ES-I3 (cell line): ENCODE measurements at regions not wholly inside any gene's neighbourhood (a gene's known extent, or its start where the extent isn't known, plus 50 kb on each side); places are given as distances from the start of the nearest gene placed in this dataset.
"Not testable (repeated sequence)": the region's sequence is repeated elsewhere in the genome, so short reads cannot be mapped to it uniquely, and the experiment has no call there.

Source experiments
- H3K36me3 ChIP-seq: 2 replicates; pipeline ENCODE4 v1.6.1; 2013; ENCODE audit warnings: mild to moderate bottlenecking, low read length, control low read depth, moderate library complexity; ENCODE audit not compliant: insufficient read depth
- H3K4me1 ChIP-seq: 2 replicates; pipeline ENCODE4 v1.6.1; 2013; ENCODE audit warnings: mild to moderate bottlenecking, control low read depth, low read length; ENCODE audit not compliant: insufficient read depth
- H3K9ac ChIP-seq: 2 replicates; pipeline ENCODE4 v1.6.1; 2013; ENCODE audit warnings: low read depth, mild to moderate bottlenecking, low read length, moderate library complexity
- H3K9me3 ChIP-seq: 2 replicates; pipeline ENCODE4 v1.6.1; 2013; ENCODE audit warnings: mild to moderate bottlenecking, low read length, moderate library complexity; ENCODE audit not compliant: control insufficient read depth, insufficient read depth

DNA sequence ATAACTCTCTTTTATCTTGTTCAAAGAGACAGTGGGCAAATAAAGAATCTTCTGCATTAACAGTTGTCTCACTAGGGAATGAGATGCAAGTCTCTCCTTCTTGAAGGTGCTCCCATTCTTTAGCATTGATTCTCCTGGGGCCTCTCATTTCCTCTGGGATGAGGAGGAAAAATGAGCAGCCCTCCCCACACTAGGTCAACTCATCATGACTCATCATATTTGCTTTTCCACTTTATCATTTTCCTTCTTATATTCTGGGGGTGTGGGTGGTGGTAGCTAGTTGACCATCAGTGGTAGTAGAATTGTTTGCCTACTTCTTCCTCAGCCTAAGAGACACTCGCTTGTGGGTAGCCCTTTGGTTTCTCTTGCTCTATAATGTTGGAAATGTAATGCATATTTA is 182.0 kb upstream of the C1orf87 start:
- Histone ChIP-seq H3K9me3 (no peaks in the 10 kb centered on the region; the same call in 1 of the 2 replicates), H3K9ac (no peak overlapping the region), H3K4me1 (no peaks in the 10 kb centered on the region), H3K36me3 (no peaks in the 10 kb centered on the region)

DNA sequence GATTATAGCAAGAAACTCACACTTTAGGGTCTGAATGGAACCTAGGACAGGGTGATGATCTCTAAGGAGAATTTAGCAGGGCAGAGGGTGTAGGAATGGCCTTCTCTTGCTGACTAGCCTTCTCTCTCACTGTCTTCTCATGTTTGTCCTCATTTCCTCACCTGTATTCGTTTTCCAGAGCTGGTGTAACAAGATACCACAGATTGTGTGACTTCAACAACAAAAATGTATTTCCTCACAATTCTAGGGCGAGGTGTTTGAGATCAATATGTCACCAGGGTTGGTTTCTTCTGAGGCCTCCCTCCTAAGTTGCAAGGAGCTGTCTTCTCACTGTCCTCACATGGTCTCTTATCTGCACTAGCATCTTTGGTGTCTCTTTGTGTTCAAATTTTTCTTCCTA is 177.9 kb upstream of the C1orf87 start:
- Histone ChIP-seq H3K9ac (no peak overlapping the region), H3K9me3 (no peaks in the 10 kb centered on the region; the same call in 1 of the 2 replicates)

DNA sequence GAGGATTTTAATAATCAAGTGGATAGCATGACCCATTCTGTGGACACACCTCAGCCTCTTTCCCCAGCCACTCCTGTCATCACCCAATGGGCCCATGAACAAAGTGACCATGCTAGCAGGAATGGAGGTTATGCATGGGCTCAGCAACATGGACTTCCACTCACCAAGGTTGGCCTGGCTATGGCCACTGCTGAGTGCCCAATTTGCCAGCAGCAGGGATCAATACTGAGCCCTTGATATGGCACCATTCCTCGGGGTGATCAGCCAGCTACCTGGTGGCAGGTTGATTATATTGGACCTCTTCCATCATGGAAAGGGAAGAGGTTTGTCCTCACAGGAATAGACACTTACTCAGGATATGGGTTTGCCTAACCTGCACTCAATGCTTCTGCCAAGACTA is 173.9 kb upstream of the C1orf87 start:
- not testable (repeated sequence) for H3K9me3 ChIP-seq, H3K36me3 ChIP-seq, H3K9ac ChIP-seq, H3K4me1 ChIP-seq

More for the DNA sequence above, 177.9 kb upstream of the C1orf87 start:
- Histone ChIP-seq H3K36me3 (no peaks in the 10 kb centered on the region), H3K4me1 (no peaks in the 10 kb centered on the region)

GRCh38 chr1:60245324-60245723 is 171.8 kb upstream of the C1orf87 start:
- Histone ChIP-seq H3K36me3 (no peaks in the 10 kb centered on the region), H3K9ac (no peak overlapping the region), H3K4me1 (no peaks in the 10 kb centered on the region), H3K9me3 (no peaks in the 10 kb centered on the region)

DNA sequence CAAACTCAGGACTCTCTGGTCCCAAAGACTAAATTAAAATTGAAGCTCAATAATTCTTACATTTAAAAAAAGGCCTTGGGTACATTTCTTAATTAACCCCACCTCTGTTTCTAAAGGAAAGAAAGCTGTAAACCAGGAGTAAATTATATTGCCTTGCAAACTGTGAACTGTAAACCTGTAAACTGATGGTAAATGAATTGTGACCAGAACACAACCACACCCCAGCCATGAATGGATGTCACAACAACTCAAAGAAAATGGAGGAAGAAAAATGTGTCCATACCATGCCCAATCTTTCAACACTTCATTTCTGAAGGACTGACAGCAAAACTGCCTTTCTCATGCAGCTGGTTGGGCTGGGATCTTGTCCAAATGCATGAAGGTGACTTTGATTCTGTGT is 171.3 kb upstream of the C1orf87 start:
- Histone ChIP-seq H3K36me3 (no peaks in the 10 kb centered on the region), H3K4me1 (no peaks in the 10 kb centered on the region), H3K9me3 (no peaks in the 10 kb centered on the region), H3K9ac (no peak overlapping the region)

DNA sequence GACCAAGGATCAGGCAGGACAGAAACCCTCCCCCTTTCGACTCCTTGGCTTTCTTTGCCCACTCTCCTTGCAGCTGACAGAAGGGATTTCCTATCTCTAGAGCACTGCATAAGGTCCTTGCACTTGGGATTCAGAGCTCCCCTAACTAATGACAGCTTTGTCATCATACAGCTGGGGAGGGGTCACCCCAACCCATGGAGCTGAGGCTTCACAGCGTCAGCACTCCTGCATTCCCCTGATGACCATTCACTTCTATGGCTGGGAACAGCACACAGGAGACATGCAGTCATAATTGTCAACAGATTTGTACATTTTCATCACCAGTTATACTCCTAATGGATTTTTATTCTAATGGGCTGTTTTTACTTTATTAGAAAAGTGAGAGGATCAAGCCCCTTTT is 161.7 kb upstream of the C1orf87 start:
- no peaks in the 10 kb centered on the region for H3K4me1 ChIP-seq
- no peak overlapping the region for H3K9ac ChIP-seq
- no peaks in the 10 kb centered on the region for H3K36me3 ChIP-seq
- H3K9me3 ChIP-seq, result no peaks in the 10 kb centered on the region

DNA sequence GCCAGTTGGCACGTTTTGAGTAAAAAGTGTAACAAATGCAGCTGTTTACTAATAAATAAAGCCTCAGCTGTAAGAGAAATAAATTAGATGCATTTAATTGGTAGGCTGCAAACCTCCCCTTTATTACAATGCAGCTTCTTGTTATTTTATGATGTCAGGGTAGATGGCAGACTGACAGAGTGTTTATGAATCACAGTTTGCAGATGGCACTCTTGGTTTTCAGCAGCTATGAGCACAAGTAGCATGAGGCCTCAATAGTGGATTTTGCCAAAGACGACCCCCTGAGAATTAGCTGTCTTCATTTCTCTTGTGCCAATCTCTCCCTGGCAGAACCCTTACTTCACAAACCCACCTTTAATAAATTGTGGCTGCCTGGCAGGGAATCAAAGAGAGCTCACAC is 161.2 kb upstream of the C1orf87 start:
- Histone ChIP-seq H3K36me3 (no peaks in the 10 kb centered on the region), H3K4me1 (no peaks in the 10 kb centered on the region), H3K9me3 (no peaks in the 10 kb centered on the region), H3K9ac (no peak overlapping the region)

DNA sequence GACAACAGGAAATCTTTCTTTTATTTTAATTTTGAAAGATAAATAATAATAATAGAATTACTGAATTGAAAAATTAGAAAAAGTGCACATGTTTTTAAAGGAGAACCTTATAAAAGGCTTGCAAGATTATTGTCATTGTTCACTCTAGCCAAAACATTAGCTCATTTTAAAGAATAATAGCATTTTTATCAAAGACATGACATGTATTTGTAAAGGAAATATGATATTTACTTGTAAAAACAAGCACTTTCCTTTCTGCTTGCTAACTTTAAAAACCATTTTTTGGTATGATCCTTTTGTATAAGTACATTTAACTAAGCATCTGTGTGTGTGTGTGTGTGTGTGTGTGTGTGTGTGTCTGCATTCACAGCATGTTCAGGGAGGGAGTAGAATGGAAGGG is 156.3 kb upstream of the C1orf87 start:
- Histone ChIP-seq H3K36me3 (no peaks in the 10 kb centered on the region), H3K9me3 (no peaks in the 10 kb centered on the region), H3K9ac (no peak overlapping the region), H3K4me1 (no peaks in the 10 kb centered on the region)

DNA sequence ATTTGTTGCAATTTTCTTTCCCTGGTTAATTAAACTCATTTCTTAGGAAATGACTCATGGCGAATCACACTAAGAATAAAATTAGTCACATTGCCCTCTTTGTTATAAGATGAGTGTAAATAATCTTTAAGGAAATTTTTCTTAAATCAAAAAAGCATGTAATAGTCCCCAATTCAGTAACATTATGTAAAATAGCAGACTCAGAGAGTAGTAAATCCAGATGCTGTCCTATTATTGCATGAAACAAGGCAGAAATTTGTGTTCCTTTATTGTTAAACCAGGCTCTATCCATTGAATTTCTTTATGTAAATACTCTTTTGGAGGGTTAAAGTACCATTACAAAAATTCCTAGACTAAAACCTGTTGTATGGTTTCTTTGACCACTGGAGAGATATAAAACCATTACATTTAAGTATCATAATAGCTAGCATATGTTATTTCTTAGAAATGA is 154.5 kb upstream of the C1orf87 start:
- Histone ChIP-seq H3K9me3 (no peaks in the 10 kb centered on the region), H3K4me1 (no peaks in the 10 kb centered on the region), H3K36me3 (no peaks in the 10 kb centered on the region), H3K9ac (no peak overlapping the region)

GRCh38 chr1:60227601-60228000 is 154.0 kb upstream of the C1orf87 start:
- Histone ChIP-seq H3K9ac (no peak overlapping the region), H3K4me1 (no peaks in the 10 kb centered on the region), H3K9me3 (no peaks in the 10 kb centered on the region), H3K36me3 (no peaks in the 10 kb centered on the region)

GRCh38 chr1:60225486-60225885 is 151.9 kb upstream of the C1orf87 start:
- H3K9me3 ChIP-seq, result no peaks in the 10 kb centered on the region
- no peak overlapping the region for H3K9ac ChIP-seq
- H3K4me1 ChIP-seq, result no peaks in the 10 kb centered on the region
- H3K36me3 ChIP-seq, result no peaks in the 10 kb centered on the region

- Histone ChIP-seq H3K9me3 (no peaks in the 10 kb centered on the region), H3K9ac (no peak overlapping the region), H3K4me1 (no peaks in the 10 kb centered on the region), H3K36me3 (no peaks in the 10 kb centered on the region)
These were observed 151.0 kb upstream of the C1orf87 start for GRCh38 chr1:60224523-60224922.

- no peaks in the 10 kb centered on the region for H3K9me3 ChIP-seq
- no peak overlapping the region for H3K9ac ChIP-seq
- H3K4me1 ChIP-seq, result no peaks in the 10 kb centered on the region
- no peaks in the 10 kb centered on the region for H3K36me3 ChIP-seq
These were observed 149.6 kb upstream of the C1orf87 start for GRCh38 chr1:60223158-60223557.

- Histone ChIP-seq H3K9me3 (no peaks in the 10 kb centered on the region), H3K9ac (no peak overlapping the region), H3K36me3 (no peaks in the 10 kb centered on the region), H3K4me1 (no peaks in the 10 kb centered on the region)
These were observed 149.0 kb upstream of the C1orf87 start for GRCh38 chr1:60222360-60223115.

- H3K9ac ChIP-seq, result no peak overlapping the region
- no peaks in the 10 kb centered on the region for H3K9me3 ChIP-seq
- H3K4me1 ChIP-seq, result no peaks in the 10 kb centered on the region
- H3K36me3 ChIP-seq, result no peaks in the 10 kb centered on the region
These were observed 139.7 kb upstream of the C1orf87 start for GRCh38 chr1:60213253-60213652.
